Suppressor macrophage (primary cell): ENCODE measurements at regions not wholly inside any gene's neighbourhood (a gene's known extent, or its start where the extent isn't known, plus 50 kb on each side); places are given as distances from the start of the nearest gene placed in this dataset.

Experiments used
- DNase-seq, 4 experiments: peaks; one replicate each; pipeline ENCODE4 v3.0.0-alpha.2; 2020 to 2022

DNA sequence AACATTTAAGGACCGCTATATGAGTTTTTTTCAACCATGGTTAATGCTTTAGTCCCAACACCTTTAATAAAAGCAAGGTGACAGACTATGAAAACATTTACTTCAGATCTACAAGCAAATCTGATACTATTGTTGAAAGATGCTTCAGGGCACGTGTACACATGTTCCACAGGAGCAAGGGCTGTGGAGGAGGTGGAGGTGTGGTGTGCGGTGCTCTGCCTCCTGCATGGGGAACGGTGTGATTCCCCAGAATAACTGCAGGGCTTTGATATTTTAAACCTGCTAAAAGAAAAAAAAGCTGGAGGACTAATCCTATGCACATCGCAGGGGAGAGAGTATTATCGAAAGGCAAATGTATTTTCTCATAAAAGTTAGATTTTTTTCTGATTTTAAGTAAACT lies 188.1 kb upstream of the CEP162 start:
- DNase-seq = no peak

DNA sequence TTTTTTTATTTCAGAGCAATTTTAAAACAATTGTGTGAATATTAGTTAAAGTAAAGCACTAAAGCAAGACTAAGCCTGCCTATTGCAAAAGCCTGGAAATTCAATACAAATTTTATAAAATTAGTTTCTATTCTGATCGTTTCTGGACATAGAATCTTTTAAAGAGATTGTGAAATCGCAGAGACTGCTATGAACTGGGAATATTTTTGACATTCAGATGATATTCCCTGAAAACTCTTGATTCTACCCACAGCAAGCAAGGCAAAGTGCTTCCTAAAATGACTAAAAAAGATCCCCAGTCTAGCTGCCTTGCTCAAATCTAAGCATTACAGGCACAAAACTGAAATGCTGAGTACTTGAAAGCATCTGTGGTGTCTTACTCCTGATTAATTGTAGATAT lies 187.6 kb upstream of the CEP162 start:
- no peak for DNase-seq

DNA sequence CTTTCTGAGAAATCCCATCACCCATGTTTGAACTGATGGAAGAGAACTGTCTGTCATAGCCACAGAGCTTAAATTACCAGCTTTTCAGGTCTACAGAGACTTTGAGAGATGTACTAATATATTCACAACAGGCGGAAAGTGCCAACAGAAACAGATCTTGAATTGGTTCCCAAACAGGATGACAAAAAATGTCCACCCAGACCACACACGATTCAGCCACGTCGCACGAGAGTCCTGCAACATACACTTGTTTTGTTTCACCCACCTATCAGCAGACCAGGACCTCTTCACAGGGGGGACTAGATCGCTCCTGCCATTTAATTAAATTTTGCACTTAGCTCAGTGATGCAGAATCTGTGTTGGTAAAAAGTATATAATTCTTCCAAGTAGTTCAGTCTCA lies 187.1 kb upstream of the CEP162 start:
- no peak for DNase-seq

DNA sequence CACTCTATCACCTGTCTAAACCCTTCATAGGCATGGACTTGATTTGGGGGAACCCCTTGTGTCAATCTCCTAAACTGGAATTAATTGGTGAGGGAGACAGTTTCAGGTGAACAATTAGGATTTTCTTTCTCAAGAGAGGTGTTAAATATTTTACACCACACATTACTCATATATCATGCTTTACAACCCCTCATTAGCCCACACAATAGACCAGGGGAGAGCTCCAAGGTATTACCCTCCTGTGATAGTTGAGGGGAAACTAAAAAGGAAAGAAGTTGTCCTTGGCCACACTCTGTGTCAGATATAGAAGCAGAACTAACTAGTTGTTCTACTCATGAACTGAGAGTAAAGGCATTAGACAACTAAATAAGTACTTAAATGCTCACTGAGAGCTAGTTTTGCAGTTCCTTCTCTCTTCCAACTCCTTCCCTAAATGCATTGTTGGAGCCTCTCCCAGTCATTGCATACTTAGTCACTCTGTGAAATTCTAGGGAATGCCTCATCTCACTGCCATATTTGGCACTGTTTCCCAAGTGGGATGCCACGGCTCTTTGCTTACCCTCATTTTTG lies 183.7 kb upstream of the CEP162 start:
- no peak for DNase-seq

DNA sequence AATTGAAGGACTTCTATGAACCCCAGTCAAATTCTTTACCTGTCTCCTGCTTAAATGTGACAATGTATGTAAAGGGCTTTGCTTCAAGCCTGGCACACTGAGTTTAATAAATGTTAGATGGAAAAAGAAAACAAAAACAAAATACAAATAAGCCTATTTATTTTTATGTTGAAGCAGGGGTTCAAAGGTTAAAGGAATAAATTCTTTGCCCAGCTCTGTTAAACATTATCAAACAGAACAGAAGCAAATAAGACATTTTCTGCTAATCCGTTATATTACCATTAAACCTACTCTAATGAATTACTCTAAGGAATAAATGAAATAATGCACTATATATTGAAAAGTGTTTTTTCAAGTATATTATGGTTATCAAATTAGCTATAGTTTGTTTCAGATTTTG lies 182.5 kb upstream of the CEP162 start:
- DNase-seq = no peak

DNA sequence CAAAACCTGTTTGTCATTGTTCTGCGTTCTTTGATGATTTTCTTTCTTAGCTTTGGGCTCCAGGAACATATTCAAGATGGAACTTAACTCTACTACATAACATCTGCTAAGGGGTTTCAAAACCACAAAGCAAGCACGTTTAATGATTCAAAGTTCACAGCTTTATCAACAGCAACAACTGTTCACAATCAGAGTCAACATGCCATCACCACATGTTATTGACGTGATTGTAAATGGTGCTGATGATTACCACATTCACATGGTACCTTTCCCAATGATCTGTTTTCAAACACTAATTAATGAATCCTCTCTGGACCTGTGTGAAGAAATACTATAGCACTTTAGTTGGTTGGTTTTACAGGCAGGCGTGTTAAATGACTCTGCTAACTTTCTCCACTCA lies 180.6 kb upstream of the CEP162 start:
- DNase-seq = no peak

DNA sequence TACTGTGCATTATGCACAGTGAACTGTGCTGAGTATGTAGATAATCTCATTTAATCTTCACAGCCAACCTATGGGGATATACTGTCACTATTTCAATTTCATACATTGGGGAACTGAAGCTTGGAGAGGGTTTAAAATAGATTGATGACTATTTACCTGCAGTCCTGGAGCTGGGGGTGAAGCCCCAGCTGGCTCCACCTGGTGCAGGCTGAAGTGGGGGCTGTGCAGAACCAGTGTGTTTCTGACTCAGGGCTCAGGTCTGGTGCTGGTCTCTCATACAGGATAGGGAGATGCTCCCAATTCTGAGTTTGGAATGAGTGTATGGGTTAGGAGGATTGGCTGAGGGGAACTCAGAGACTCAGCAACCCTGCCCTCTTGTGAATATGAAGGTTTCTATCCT lies 176.1 kb upstream of the CEP162 start:
- no peak for DNase-seq

DNA sequence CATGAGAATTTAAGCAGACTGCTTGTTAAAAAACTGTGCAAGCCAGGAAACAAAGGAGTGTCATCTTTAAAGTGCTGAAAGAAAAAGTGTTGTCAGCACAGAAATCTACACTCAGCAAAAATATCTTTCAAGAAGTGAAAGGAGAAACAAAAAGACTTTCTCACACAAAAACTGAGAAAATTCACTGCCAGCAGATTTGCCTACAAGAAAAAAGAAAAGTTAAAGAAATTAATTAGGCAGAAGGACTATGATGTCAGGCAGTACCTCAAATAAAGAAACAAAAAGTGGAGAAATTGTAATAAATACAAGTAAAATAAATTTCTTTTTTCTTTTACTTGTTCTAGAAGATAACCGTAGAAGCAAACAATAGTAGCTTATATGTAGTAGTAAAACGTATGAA lies 171.6 kb upstream of the CEP162 start:
- no peak for DNase-seq

DNA sequence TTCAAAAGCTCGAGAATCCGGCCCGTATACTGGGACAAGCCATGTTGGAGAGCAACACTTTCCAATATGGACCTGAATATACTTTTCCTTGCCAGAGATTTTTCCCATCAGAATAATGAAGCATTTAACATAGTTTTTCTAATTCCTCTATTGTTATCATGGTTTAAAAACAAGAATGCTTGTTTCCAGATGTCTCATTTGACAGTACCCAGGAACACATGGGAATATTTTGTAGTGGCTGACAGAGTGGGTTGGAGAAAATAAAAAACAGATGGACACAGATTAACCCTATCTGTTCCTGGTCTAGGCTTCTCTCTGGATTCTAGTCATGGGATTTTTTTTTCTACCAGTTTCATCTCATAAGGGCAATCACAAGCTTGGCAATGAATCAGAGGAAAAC lies 164.8 kb upstream of the CEP162 start:
- no peak for DNase-seq

DNA sequence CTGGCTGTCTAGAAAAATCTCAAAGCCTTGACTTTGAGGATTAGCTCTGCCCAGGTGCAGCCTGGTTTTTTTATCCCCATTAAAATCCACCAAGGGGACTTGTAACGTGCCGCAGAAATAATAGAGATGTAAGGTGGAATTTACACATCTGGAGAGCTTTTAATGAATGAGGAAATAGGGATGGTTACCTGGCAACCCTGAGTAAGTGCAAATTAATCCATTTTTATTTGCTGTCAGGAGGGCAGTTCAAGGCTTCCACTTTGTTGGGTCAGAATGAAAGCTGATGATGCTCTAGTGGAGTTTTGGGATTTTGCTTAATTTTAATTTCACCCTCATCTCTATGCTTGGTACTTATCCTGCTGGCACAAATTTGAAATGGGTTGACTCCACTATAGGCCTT lies 163.4 kb upstream of the CEP162 start:
- DNase-seq = no peak

DNA sequence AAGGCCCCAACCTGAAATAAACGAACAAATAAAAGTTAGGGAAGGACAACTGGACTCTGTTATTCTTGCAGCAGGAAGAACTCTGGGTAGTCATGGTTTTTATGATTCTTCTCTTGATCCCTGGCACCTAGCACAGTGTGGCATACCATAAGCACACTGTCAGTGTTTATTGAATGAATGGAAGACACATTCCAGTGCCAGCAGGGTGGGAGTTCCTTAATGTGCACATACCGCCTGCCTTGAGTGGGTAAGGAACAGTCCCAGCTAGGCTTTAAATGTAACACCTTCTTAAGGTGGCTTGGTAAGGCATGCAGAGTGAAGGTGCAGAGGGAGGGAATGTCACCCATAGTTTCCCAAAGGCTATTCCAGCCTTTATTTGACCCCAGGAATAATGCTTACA lies 162.9 kb upstream of the CEP162 start:
- DNase-seq = no peak

DNA sequence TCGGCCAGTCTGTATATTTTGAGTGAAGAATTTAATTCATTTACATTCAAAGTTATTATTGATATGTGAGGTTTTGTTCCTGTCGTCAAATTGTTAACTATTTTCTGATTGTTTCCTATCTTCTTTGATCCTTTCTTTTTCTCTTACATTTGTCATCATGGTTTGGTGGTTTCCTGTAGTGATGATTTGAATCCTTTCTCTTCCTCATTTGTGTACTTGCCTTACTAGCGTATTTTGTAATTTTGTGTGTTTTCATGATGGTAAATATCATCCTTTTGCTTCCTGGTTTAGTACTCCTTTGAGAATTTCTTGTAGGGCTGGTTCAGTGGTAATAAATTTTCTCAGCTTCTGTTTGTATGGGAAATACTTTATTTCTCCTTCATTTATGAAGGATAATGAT lies 151.7 kb upstream of the CEP162 start:
- DNase-seq = no peak

DNA sequence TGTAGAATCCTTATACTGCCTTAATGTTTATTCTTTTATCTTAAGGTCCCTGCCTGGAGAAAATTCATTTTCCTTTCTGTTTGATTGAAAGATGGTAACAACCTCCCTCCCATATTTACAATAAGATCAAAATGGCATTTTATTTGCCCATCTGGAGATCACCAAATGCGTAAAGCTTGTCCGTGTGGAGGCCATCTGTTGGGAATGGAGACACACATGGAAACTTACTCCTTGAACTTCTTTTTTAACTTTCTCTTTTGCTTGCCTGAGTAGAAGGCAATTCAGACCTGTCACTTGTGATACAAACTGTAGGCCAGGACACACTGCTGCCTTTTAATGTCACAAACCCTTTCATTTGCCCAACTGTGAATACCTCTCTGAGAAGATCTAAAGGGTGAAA lies 144.8 kb upstream of the CEP162 start:
- DNase-seq = no peak

DNA sequence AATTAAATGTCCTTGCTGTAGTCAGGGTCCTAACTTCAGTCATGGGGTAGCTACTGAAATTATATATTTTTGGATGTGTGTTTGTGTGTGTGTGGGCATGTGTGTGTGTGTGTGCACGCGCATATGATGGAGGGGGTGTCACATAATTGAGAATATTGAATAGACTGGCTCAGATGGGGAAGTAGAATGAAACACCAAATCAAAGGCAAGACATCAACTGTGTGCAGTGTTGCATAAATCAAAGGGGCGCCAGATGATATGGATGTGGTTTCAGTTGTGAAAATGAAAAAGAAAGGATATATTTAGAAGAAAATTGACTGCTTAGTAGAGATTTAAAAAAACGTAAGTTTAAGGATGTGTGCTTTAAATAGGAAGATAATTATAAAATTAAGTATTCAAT lies 144.2 kb upstream of the CEP162 start:
- DNase-seq = no peak

DNA sequence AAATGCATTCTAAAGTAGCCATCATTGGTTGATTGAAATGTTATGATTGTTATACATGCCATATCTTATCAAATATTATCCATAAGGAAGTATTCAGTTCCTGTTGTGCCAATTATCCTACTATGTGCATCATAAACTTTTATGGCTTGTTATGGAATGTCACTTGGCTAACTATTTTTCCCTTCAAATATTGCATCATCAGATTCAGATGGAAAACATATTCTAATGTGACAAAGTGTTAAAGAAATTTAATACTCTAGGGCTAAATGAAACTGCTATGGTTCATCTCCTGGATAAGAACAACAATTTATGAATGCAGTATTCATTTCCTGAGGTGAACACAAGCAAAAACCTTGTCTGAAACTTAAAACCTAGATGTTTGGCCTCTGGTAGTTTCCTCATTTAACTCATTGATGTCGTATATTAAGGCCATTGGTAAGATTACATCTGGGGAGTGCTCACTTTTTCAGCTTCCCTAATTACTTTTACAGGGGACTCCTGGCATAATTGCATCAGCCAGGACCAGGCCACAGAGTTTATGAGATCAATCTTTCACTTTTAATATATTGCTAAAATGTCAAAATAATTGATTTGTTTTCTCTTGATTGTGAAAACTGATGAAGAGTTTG lies 134.9 kb upstream of the CEP162 start:
- no peak for DNase-seq

DNA sequence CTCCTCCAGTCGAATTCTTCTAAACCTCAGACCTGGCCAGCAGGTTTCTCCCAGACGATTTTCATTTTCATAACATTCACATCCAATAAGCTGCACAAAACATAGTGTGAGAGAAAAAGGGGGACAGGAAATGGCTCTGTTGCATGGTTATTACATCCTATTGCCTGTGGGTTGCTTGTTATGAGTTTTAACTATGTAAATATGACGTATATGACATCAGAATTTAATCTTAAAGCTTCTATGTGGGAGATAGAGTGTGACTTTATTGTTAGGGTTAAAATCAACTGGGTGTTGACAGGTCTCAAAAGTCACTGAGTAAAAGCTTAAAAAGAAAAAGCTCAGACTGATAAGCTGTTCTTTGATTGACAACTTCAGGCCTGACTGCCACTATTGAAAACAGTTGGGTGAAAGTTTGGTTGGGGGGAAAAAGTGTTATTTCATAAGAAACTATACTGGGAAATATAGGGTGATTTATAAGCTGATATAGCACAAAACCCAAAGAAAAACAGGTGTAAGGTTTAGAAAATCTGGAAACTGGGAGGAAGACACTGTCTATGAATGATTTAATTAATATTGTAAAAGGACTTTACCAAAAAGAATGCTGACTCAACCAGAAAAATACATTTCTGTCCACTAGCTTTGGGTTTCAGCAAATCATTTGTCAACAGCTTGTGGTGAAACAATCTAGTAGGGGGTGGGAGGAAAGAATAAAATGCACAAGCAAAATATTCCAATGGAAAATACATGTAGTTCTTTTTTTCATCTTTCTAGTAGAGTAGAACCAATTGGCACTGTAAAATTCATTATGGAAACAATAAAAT lies 134.1 kb upstream of the CEP162 start:
- no peak for DNase-seq

DNA sequence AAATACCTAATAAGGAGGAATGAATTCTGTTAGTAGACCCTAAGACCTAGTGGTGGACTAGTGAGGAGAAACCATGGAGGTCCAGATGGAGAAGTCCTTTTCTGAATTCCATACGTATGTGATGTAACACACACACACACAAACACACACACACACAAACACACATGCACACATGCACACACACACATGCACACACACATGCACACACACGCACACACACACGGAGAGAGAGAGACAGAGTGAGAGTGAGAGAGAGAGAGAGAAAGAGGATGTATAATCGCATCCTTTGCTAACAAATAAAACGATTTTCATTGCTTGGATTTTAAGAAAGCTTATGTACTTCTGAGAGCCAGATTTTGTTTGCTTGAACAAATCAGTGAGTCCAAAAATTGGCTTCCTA lies 132.6 kb upstream of the CEP162 start:
- no peak for DNase-seq

DNA sequence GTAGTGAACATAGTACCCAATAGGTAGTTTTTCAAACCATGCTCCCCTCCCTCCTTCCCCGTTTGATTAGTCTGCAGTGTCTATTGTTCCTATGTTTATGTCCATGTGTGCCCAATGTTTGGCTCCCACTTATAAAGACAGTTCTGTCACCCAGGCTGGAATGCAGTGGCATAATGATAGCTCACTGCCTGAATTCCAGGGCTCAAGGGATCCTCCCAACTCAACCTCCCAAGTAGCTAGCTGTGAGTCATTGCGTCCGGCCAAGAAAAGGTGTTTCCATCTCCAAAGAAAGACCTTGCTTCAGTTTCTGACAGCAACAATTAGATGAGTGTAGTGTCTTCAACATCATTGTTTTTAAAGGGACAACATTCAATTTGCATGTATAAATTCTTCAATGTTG lies 131.1 kb upstream of the CEP162 start:
- no peak for DNase-seq

DNA sequence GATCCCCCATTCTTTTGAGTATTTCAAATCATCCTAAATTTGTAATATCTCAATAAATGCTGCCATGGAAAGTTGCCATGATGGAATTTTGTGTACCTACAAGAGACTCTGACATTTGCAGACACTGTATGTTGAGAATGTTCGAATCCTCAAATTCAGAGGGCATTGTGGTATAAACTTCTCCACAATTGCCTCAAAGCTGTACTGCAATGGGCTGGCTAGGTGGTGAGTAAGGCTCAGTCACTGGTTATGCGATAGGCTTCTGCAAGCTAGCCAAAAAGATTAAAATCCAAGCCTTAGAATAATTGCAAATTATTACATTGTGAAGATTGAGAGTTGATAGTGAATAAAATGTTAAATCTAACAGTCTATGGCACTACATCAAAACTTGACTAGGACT lies 130.2 kb upstream of the CEP162 start:
- DNase-seq = no peak

DNA sequence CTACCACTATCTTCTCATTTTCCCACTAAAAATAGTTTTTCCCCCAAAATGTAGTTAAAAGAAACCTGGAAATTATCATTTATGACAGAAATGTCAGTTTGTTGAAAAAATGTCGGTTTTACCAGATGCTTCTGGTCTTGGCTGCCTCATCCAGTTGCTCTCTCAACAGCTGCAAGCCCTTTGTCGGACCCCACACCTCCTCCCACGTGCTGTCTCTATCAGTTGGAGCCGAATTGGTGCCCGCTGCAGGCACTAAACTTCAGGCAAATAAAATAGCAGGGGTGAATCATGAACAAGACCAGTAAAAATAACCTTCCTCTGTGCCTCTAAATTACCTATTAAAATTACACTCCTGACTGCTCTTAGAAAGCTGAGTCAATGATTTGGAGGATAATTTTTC lies 129.5 kb upstream of the CEP162 start:
- DNase-seq = no peak

DNA sequence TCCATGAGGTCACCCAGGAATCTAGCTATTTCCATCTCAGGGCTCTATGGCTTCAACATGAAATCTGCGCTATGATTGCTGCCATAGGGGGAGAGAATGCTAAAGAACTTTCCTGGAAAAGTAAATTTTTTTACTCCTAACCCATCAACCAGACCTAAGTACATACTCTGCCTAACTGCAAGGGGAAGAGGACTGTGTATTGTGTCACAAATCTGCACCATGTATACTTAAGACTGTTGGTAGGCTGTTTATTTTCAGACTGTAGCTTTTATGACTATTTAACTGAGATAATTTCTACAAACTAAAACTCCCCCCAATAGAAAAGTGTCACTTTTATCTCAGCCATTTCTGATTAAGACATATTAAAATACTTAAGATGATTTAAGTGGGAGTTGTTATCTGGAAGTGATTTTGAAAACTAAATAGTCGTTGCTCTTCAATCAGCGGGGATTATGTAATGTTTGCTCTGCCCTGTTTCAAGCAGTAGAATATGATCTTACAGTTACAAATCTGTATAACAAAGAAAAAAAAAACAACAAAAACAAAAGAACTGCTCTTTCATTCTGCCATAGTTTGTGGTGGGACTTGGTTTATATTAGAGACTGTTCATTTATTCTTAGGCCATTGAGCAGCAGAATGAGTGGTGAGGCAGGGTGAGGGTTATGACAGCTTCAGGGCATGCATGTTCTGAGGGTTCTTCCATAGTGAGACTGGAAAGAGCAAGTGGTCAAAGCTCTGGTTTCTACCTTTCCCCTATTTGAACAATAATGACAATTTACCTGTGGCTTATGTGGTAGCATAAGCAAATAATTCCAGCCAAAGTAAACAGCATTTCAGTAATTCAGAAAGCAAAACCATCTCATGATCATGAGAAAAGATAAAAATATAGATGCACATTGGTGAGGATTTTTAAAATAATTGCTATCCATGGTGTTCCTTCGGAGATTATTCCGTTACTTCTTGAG lies 126.3 kb upstream of the CEP162 start:
- no peak for DNase-seq

DNA sequence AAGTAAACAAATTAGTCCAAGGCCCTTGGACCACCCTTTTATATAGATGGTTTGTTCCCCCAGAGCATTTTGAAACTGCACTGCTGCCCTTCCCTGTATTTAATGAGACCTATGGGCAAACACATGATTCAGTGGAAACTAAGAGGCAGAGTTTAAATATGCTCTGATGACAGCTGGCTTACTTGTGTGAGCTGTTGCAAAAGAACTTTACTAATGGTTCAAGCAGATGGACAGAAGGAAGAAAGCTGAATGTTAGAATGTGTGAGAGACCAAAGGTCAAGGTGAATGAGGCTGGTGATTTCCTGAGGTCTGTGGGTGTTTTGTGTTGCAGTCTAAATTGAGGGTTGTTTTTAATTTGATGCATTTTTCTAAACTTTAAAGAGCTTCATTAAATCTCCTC lies 123.0 kb upstream of the CEP162 start:
- no peak for DNase-seq

DNA sequence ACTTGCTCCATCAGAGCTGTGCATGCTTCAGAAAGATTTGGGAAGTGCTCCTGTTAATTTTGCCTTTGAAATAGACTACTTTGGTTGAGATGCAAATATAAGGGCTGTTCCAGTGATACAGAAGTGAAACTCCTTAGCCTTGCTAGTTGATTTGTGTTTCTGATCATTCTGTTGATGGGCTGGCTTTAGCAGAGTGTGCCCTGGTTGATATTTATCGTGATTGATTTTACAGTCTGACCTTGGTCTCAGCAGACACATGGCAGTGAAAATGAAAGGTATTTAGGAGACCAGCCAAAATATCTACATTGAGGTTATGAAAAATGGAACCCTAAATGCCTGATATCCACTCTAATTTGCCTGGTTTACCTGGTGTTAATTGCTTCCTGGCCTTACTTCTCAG lies 122.1 kb upstream of the CEP162 start:
- DNase-seq = no peak
